ES-I3 (cell line): ENCODE measurements at regions not wholly inside any gene's neighbourhood (a gene's known extent, or its start where the extent isn't known, plus 50 kb on each side); places are given as distances from the start of the nearest gene placed in this dataset.

Experiments
- H3K36me3 ChIP-seq: 2 replicates; pipeline ENCODE4 v1.6.1; 2013; ENCODE audit warnings: mild to moderate bottlenecking, low read length, control low read depth, moderate library complexity; ENCODE audit not compliant: insufficient read depth
- H3K4me1 ChIP-seq: 2 replicates; pipeline ENCODE4 v1.6.1; 2013; ENCODE audit warnings: mild to moderate bottlenecking, control low read depth, low read length; ENCODE audit not compliant: insufficient read depth
- H3K9ac ChIP-seq: 2 replicates; pipeline ENCODE4 v1.6.1; 2013; ENCODE audit warnings: low read depth, mild to moderate bottlenecking, low read length, moderate library complexity
- H3K9me3 ChIP-seq: 2 replicates; pipeline ENCODE4 v1.6.1; 2013; ENCODE audit warnings: mild to moderate bottlenecking, low read length, moderate library complexity; ENCODE audit not compliant: control insufficient read depth, insufficient read depth

- H3K9me3 ChIP-seq: no peaks in the 10 kb centered on the region
- H3K9ac ChIP-seq: no peak overlapping the region
- no peaks in the 10 kb centered on the region for H3K4me1 ChIP-seq
- H3K36me3 ChIP-seq: no peaks in the 10 kb centered on the region
Observed at GRCh38 chr7:67813621-67814292, 817.1 kb downstream of the TYW1 start.

GRCh38 chr7:67817481-67817880, 820.8 kb downstream of the TYW1 start:
- H3K36me3 ChIP-seq: no peaks in the 10 kb centered on the region

GRCh38 chr7:67821116-67821515, 824.5 kb downstream of the TYW1 start:
- no peaks in the 10 kb centered on the region for H3K36me3 ChIP-seq
- no peaks in the 10 kb centered on the region for H3K4me1 ChIP-seq
- H3K9me3 ChIP-seq: no peaks in the 10 kb centered on the region
- no peak overlapping the region for H3K9ac ChIP-seq

More at GRCh38 chr7:67817481-67817880, 820.8 kb downstream of the TYW1 start:
- Histone ChIP-seq H3K9me3 (no peaks in the 10 kb centered on the region), H3K4me1 (no peaks in the 10 kb centered on the region), H3K9ac (no peak overlapping the region)

DNA sequence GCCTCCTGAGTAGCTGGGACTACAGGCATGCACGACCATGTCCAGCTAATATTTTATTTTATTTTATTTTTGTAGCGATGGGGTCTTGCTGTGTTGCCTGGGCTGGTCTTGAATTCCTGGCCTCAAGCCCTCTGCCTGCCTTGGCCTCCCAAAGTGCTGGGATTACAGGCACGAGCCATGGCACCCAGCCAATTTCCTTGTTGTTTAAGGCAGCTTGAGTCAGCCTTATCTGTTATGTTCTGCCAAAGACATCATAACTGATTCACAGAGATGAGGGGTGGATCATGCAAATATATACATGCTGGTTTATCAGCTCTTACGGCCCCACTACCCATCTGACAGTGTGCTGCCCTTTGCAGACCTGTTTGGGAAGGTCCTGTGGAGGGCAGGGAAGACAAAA, 826.7 kb downstream of the TYW1 start:
- H3K9me3 ChIP-seq: no peaks in the 10 kb centered on the region
- H3K4me1 ChIP-seq: no peaks in the 10 kb centered on the region
- H3K36me3 ChIP-seq: no peaks in the 10 kb centered on the region
- no peak overlapping the region for H3K9ac ChIP-seq

DNA sequence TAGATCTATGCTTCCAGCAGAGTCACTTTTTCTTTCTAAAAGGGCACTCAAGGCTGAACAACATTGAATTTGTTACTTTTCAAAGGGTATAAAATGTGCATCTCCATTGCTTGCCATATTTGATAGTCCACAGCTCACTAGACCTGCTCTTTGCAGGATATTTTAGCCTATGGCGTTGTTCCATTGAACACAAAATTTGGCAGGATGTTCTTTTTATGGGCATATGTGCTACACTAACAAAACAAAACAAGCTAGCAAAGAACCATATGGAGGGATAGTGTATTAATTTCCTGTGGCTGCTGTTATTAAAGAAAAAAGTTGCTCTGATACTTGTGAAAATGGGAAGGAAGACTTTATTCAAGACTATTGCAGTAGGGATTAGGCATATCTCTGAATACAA, 828.7 kb downstream of the TYW1 start:
- H3K36me3 ChIP-seq: no peaks in the 10 kb centered on the region
- H3K9ac ChIP-seq: no peak overlapping the region
- H3K9me3 ChIP-seq: no peaks in the 10 kb centered on the region
- H3K4me1 ChIP-seq: no peaks in the 10 kb centered on the region

- H3K4me1 ChIP-seq: no peaks in the 10 kb centered on the region
- no peaks in the 10 kb centered on the region for H3K36me3 ChIP-seq
- no peaks in the 10 kb centered on the region for H3K9me3 ChIP-seq
- no peak overlapping the region for H3K9ac ChIP-seq
Observed at GRCh38 chr7:67841896-67842295, 845.3 kb downstream of the TYW1 start.

DNA sequence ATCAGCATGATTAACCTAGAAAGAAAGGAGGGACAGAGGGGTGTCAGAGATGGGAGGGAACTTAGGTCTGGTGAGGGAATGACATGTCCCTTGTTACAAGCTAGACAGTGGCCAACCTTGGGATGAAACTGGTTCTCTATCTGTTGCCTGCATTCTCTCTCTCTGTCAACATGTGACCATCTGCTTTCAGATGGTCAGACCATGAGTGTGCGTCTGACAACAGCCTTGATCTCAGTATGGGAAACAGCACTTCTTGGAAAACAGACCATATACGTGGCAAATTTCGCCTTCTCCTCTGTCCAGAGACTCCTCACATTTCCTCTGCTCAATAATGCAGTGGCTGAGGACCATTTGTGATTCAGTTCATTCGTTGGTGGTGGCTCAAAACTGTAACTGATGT, 845.9 kb downstream of the TYW1 start:
- Histone ChIP-seq H3K9ac (no peak overlapping the region), H3K9me3 (no peaks in the 10 kb centered on the region), H3K4me1 (no peaks in the 10 kb centered on the region), H3K36me3 (no peaks in the 10 kb centered on the region)

GRCh38 chr7:67843001-67843565, 846.5 kb downstream of the TYW1 start:
- H3K36me3 ChIP-seq: no peaks in the 10 kb centered on the region
- H3K4me1 ChIP-seq: no peaks in the 10 kb centered on the region
- no peaks in the 10 kb centered on the region for H3K9me3 ChIP-seq
- H3K9ac ChIP-seq: no peak overlapping the region

DNA sequence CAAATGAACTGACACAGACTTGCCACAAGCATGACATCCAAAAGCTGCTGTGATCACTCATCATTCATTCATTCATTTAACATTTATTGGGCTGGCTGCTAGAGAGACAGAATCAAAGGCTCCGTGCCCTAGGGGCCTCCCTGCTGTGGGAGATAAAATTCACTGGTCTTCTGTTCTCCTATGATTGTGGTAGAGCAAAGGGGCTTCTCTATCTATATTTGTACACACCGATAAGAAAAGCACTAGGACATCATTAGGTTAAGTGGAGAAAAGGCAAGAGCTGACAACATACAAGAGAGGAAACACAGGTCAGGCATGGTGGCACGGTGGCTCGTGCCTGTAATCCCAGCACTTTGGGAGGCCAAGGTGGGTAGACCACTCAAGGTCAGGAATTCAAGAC, 847.0 kb downstream of the TYW1 start:
- no peaks in the 10 kb centered on the region for H3K4me1 ChIP-seq
- no peaks in the 10 kb centered on the region for H3K9me3 ChIP-seq
- H3K9ac ChIP-seq: no peak overlapping the region
- H3K36me3 ChIP-seq: no peaks in the 10 kb centered on the region

DNA sequence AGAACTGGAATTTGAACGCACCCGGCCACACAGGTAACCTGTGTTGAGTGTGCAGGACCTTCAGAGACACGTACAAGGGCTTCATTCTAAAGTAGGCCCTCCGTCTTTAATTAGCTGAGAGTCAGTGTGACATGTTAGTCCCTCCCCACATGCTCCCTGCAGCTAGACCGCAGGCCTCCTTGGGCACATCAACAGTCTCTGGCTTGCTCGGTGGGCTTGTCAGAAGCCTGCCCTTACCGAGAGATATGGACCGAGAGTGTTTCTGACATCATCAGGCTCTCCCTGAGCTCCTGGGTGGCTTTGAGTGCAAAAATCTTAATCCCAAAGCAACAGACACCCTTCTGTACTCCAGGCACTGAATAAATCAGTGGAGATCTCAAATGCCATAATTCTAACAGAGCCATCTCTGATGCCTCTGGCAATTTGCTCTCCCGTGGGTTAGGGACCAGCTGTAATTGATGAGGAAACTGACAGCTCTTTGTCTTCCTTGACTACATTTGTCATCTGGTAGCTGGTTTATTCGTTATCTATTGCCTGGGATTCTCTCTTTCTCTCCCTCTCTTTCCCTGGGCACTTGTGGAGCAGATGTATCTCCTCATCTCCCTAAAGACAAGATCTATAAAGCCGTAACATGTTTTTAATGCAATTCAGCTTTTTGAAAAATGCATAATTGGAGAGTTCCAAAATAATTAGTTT, 850.6 kb downstream of the TYW1 start:
- no peak overlapping the region for H3K9ac ChIP-seq
- H3K9me3 ChIP-seq: no peaks in the 10 kb centered on the region
- no peaks in the 10 kb centered on the region for H3K36me3 ChIP-seq
- no peaks in the 10 kb centered on the region for H3K4me1 ChIP-seq

DNA sequence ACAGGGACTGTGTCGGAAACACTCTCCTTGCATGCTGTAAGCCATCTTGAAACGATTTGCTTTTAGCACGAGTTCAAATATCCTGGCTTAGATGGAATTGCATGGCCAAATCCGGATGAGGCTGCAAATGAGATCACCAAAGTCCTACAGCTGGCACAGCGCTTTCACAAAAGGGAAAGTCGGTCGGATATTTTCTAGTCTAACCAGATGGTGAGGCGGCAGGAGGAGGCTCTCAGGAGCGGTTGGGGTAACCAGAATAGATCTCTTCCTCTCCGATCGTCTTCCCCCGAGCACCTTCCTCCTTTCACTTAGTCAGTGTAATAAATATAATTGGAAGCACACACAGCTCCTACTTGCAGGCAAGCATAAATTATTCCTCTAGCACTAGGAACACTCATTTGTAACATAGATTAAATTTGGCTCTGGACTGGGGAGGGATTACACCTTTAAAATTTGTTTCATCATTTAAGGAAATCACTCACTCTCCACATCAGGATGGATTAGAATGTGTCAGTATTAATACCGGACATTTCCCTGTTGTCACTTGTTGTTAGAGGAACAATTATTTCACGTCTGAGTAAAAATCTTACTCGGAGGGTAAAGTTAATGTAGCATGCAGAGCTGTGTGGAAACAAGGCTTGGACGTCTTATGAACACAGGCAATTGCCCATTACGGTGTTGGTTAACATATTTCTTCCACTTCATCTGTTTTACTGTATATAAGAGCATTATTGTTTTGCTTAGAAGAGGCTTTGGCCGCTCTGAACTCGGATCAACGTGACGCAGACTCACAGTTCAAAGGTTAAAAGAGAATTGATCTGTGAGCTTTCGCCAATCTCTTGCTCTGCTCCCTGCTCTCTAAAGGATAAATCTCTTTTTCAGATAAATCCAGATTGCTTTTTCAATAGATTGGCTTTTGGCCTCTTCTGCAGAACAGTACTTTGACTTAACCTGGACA, 857.9 kb downstream of the TYW1 start:
- Histone ChIP-seq H3K9ac (no peak overlapping the region), H3K9me3 (no peaks in the 10 kb centered on the region), H3K4me1 (no peaks in the 10 kb centered on the region), H3K36me3 (no peaks in the 10 kb centered on the region)

DNA sequence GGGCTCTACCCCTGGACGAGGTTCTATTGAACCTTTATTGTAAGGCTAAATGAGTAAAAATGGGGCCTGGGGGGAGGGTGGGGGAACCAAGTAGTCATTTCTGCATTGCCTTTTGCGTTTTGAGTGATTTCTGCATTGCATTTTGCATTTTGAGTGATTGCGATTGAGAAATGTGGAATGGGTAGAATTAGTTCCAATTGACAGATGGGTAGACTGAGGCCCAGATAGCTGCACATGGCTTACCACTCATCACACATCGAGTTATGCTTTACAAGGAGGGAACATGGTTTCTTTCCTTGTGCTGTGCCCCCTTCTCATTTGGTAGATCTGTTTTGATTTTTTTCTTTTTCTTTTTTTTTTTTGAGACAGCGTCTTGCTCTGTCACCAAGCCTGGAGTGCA, 858.7 kb downstream of the TYW1 start:
- H3K9ac ChIP-seq: no peak overlapping the region
- no peaks in the 10 kb centered on the region for H3K9me3 ChIP-seq
- no peaks in the 10 kb centered on the region for H3K36me3 ChIP-seq
- H3K4me1 ChIP-seq: no peaks in the 10 kb centered on the region

GRCh38 chr7:67856046-67856445, 859.4 kb downstream of the TYW1 start:
- Histone ChIP-seq H3K4me1 (no peaks in the 10 kb centered on the region), H3K9me3 (no peaks in the 10 kb centered on the region), H3K9ac (no peak overlapping the region), H3K36me3 (no peaks in the 10 kb centered on the region)

- no peaks in the 10 kb centered on the region for H3K36me3 ChIP-seq
- H3K9ac ChIP-seq: no peak overlapping the region
- peaks cover 5% of the 10 kb centered on the region for H3K9me3 ChIP-seq
- no peaks in the 10 kb centered on the region for H3K4me1 ChIP-seq
Observed at GRCh38 chr7:67857698-67858097, 861.1 kb downstream of the TYW1 start.
